ENCODE measurements at regions not wholly inside any gene's neighbourhood (a gene's known extent, or its start where the extent isn't known, plus 50 kb on each side); places are given as distances from the start of the nearest gene placed in this dataset.

- TF ChIP-seq TCF12 (IDR thresholded peaks at IDR 0.05; ENCODE audit: low read depth) (no peak), YY1 (IDR thresholded peaks at IDR 0.05; ENCODE audit: low read depth) (no peak), RAD21 (IDR thresholded peaks at IDR 0.05; ENCODE audit: low read depth) (no peak), NFIC (IDR thresholded peaks at IDR 0.05) (no peak)
- TF ChIP-seq, protein P1, sequence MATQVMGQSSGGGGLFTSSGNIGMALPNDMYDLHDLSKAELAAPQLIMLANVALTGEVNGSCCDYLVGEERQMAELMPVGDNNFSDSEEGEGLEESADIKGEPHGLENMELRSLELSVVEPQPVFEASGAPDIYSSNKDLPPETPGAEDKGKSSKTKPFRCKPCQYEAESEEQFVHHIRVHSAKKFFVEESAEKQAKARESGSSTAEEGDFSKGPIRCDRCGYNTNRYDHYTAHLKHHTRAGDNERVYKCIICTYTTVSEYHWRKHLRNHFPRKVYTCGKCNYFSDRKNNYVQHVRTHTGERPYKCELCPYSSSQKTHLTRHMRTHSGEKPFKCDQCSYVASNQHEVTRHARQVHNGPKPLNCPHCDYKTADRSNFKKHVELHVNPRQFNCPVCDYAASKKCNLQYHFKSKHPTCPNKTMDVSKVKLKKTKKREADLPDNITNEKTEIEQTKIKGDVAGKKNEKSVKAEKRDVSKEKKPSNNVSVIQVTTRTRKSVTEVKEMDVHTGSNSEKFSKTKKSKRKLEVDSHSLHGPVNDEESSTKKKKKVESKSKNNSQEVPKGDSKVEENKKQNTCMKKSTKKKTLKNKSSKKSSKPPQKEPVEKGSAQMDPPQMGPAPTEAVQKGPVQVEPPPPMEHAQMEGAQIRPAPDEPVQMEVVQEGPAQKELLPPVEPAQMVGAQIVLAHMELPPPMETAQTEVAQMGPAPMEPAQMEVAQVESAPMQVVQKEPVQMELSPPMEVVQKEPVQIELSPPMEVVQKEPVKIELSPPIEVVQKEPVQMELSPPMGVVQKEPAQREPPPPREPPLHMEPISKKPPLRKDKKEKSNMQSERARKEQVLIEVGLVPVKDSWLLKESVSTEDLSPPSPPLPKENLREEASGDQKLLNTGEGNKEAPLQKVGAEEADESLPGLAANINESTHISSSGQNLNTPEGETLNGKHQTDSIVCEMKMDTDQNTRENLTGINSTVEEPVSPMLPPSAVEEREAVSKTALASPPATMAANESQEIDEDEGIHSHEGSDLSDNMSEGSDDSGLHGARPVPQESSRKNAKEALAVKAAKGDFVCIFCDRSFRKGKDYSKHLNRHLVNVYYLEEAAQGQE (IDR thresholded peaks at IDR 0.05; ENCODE audit: low read depth): no peak
Measured at GRCh38 chr6:79824202-79824601, 123.2 kb downstream of the ELOVL4 start.

- TF ChIP-seq EGR1 (IDR thresholded peaks at IDR 0.05): no peak
- no peak for TF ChIP-seq EP300 (IDR thresholded peaks at IDR 0.05; ENCODE audit: borderline replicate concordance)
- no peak for TF ChIP-seq TCF12 (IDR thresholded peaks at IDR 0.05; ENCODE audit: low read depth)
- TF ChIP-seq ZBTB7A (IDR thresholded peaks at IDR 0.05; ENCODE audit: low read depth): no peak
- TF ChIP-seq CEBPB (IDR thresholded peaks at IDR 0.05): no peak
- no peak for TF ChIP-seq YY1 (IDR thresholded peaks at IDR 0.05; ENCODE audit: low read depth)
- no peak for TF ChIP-seq NFIC (IDR thresholded peaks at IDR 0.05)
- TF ChIP-seq, protein P2, sequence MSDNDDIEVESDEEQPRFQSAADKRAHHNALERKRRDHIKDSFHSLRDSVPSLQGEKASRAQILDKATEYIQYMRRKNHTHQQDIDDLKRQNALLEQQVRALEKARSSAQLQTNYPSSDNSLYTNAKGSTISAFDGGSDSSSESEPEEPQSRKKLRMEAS (IDR thresholded peaks at IDR 0.05): no peak
- TF ChIP-seq CREB1 (IDR thresholded peaks at IDR 0.05; ENCODE audit: low read depth): no peak
- no peak for TF ChIP-seq TAF1 (IDR thresholded peaks at IDR 0.05; ENCODE audit: low read depth)
- TF ChIP-seq RAD21 (IDR thresholded peaks at IDR 0.05; ENCODE audit: low read depth): no peak
- TF ChIP-seq, protein P3, sequence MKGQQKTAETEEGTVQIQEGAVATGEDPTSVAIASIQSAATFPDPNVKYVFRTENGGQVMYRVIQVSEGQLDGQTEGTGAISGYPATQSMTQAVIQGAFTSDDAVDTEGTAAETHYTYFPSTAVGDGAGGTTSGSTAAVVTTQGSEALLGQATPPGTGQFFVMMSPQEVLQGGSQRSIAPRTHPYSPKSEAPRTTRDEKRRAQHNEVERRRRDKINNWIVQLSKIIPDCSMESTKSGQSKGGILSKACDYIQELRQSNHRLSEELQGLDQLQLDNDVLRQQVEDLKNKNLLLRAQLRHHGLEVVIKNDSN (IDR thresholded peaks at IDR 0.05): no peak
- TF ChIP-seq, protein P1 (IDR thresholded peaks at IDR 0.05; ENCODE audit: low read depth): no peak
- no peak for TF ChIP-seq FOXM1 (IDR thresholded peaks at IDR 0.05; ENCODE audit: borderline replicate concordance, low read depth)
- TF ChIP-seq TEAD4 (IDR thresholded peaks at IDR 0.05): no peak
Measured at GRCh38 chr6:79821859-79822258, 125.5 kb downstream of the ELOVL4 start.

DNA sequence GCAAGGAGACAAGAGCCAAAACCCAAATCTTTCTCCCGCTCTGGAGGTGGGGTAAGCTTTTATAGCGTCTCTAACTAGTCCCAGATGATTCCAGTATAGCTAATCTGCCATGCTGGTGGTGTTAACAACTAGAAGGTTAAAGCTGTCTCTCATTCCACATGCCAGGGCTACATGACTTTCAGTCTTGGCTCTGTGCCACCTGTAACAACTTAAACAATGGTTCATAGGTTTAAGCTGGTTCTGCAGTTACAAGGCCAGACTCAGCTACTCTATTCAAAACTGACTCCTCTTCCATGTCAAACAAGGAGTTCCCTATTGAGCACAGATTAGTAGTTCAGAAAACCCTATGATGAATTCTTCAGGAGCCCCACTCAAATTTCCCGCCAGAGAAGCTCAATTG lies 128.9 kb downstream of the ELOVL4 start:
- TF ChIP-seq NFIC (IDR thresholded peaks at IDR 0.05) (peak; percentile 56), TAF1 (IDR thresholded peaks at IDR 0.05; ENCODE audit: low read depth) (no peak)

- TF ChIP-seq, protein P3 (IDR thresholded peaks at IDR 0.05): no peak
- TF ChIP-seq, protein P2 (IDR thresholded peaks at IDR 0.05): no peak
- TF ChIP-seq NFIC (IDR thresholded peaks at IDR 0.05) (no peak), ZBTB7A (IDR thresholded peaks at IDR 0.05; ENCODE audit: low read depth) (no peak), TAF1 (IDR thresholded peaks at IDR 0.05; ENCODE audit: low read depth) (no peak), YY1 (IDR thresholded peaks at IDR 0.05; ENCODE audit: low read depth) (no peak), EGR1 (IDR thresholded peaks at IDR 0.05) (no peak), EP300 (IDR thresholded peaks at IDR 0.05; ENCODE audit: borderline replicate concordance) (no peak), TCF12 (IDR thresholded peaks at IDR 0.05; ENCODE audit: low read depth) (no peak), TEAD4 (IDR thresholded peaks at IDR 0.05) (no peak), CREB1 (IDR thresholded peaks at IDR 0.05; ENCODE audit: low read depth) (no peak), FOXM1 (IDR thresholded peaks at IDR 0.05; ENCODE audit: borderline replicate concordance, low read depth) (no peak), CEBPB (IDR thresholded peaks at IDR 0.05) (no peak), RAD21 (IDR thresholded peaks at IDR 0.05; ENCODE audit: low read depth) (no peak)
- TF ChIP-seq, protein P1 (IDR thresholded peaks at IDR 0.05; ENCODE audit: low read depth): no peak
Measured at GRCh38 chr6:79814940-79815339, 132.4 kb downstream of the ELOVL4 start.

Data from Ishikawa (cell line).